NCI-H1436 treated with DMSO at 0.1 percent for 48 hours (cell line): ENCODE measurements at regions not wholly inside any gene's neighbourhood (a gene's known extent, or its start where the extent isn't known, plus 50 kb on each side); places are given as distances from the start of the nearest gene placed in this dataset.

ENCODE experiments used
- DNase-seq: peaks from one replicate; lab custom pipeline; 2025; lab: John Stamatoyannopoulos, UW

- no peak for DNase-seq
Observed at GRCh38 chr2:219692521-219692920, 65.1 kb downstream of the SLC4A3 start.

- DNase-seq, result no peak
Observed at GRCh38 chr2:219695145-219695709, 67.8 kb downstream of the SLC4A3 start.

- no peak for DNase-seq
Observed at GRCh38 chr2:219697811-219698747, 70.6 kb downstream of the SLC4A3 start.

GRCh38 chr2:219698748-219699439 lies 71.5 kb downstream of the SLC4A3 start:
- no peak for DNase-seq

- no peak for DNase-seq
Observed at GRCh38 chr2:219699440-219699821, 72.0 kb downstream of the SLC4A3 start.

- DNase-seq, result no peak
Observed at GRCh38 chr2:219701847-219702634, 74.6 kb downstream of the SLC4A3 start.

- DNase-seq, result no peak
Observed at GRCh38 chr2:219702796-219703545, 75.5 kb downstream of the SLC4A3 start.

- no peak for DNase-seq
Observed at GRCh38 chr2:219704878-219705277, 77.4 kb downstream of the SLC4A3 start.

GRCh38 chr2:219706823-219707281 lies 79.4 kb downstream of the SLC4A3 start:
- DNase-seq, result no peak

- no peak for DNase-seq
Observed at GRCh38 chr2:219707496-219708285, 80.3 kb downstream of the SLC4A3 start.

GRCh38 chr2:219709331-219709761 lies 81.9 kb downstream of the SLC4A3 start:
- no peak for DNase-seq

- DNase-seq, result no peak
Observed at GRCh38 chr2:219713110-219713509, 85.7 kb downstream of the SLC4A3 start.

- DNase-seq, result no peak
Observed at GRCh38 chr2:219714681-219715400, 87.4 kb downstream of the SLC4A3 start.

GRCh38 chr2:219718066-219718465 lies 90.6 kb downstream of the SLC4A3 start:
- no peak for DNase-seq

GRCh38 chr2:219719521-219719920 lies 92.1 kb downstream of the SLC4A3 start:
- no peak for DNase-seq

GRCh38 chr2:219720956-219721355 lies 93.5 kb downstream of the SLC4A3 start:
- no peak for DNase-seq

- DNase-seq, result no peak
Observed at GRCh38 chr2:219722276-219722879, 94.9 kb downstream of the SLC4A3 start.

GRCh38 chr2:219723311-219723710 lies 95.9 kb downstream of the SLC4A3 start:
- DNase-seq, result no peak

- no peak for DNase-seq
Observed at GRCh38 chr2:219724628-219725027, 97.2 kb downstream of the SLC4A3 start.
